ENCODE measurements at regions not wholly inside any gene's neighbourhood (a gene's known extent, or its start where the extent isn't known, plus 50 kb on each side); places are given as distances from the start of the nearest gene placed in this dataset.

- no peak for TF ChIP-seq CTCF (conservative IDR thresholded peaks at IDR 0.05; ENCODE audit: low read length)
- no peak for TF ChIP-seq EZH2phosphoT487 (IDR thresholded peaks at IDR 0.05; ENCODE audit: borderline replicate concordance, low read depth, low read length)
Observed at GRCh38 chr1:170306948-170307347, 161.2 kb downstream of the NTMT2 start.

All from OCI-LY7 (cell line).